Right lobe of liver (tissue), 6 donors: ENCODE measurements at regions not wholly inside any gene's neighbourhood (a gene's known extent, or its start where the extent isn't known, plus 50 kb on each side); places are given as distances from the start of the nearest gene placed in this dataset.

ENCODE experiments used
- ATAC-seq, 4 donors: fragments of 200-7000 bp; cut with Tn5 transposase; one replicate each; pipeline ENCODE4 v1.9.1; 2020; ENCODE audit warnings: mild to moderate bottlenecking in 4 of 4, moderate library complexity in 4 of 4
- DNase-seq, 3 donors: peaks; one replicate each; pipeline ENCODE4 v3.0.0-alpha.2; 2020
- H3K27ac ChIP-seq, 3 donors: fragments of 200-600 bp; one replicate each; pipeline ENCODE4 v1.8.0; 2022
- H3K27me3 ChIP-seq, 2 donors: fragments of 200-600 bp; one replicate each; pipeline ENCODE4 v1.8.0; 2022
- H3K36me3 ChIP-seq, 4 donors: fragments of 200-600 bp; sonication (generic) in 1 of 4; one replicate each; pipeline versions ENCODE4 v1.5.1 to v1.8.0; 2017 to 2022; ENCODE audit warnings: control low read depth in 1 of 4
- H3K4me1 ChIP-seq, 4 donors: fragments of 200-600 bp; sonication (generic) in 1 of 4; one replicate each; pipeline versions ENCODE4 v1.5.1 to v1.8.0; 2017 to 2022; ENCODE audit warnings: control low read depth in 1 of 4
- H3K4me3 ChIP-seq, 3 donors: fragments of 200-600 bp; one replicate each; pipeline ENCODE4 v1.8.0; 2022
- H3K9me3 ChIP-seq, 4 donors: fragments of 200-600 bp; sonication (generic) in 1 of 4; one replicate each; pipeline versions ENCODE4 v1.5.1 to v1.8.0; 2017 to 2022; ENCODE audit warnings: control low read depth in 1 of 4
- POLR2A ChIP-seq: fragments of 450-650 bp; IDR thresholded peaks from one replicate; pipeline ENCODE4 v1.6.1; 2017; ENCODE audit warnings: antibody characterized with exemption, mild to moderate bottlenecking
- WGBS: methylation state at CpG from one replicate; pipeline ENCODE4 v1.1.6; 2018; ENCODE audit warnings: low coverage, low lambda C conversion rate; ENCODE audit not compliant: insufficient coverage; ENCODE audit errors: missing lambda C conversion rate; 5-methylcytosine and 5-hydroxymethylcytosine counted together
- intact Hi-C, 2 donors: fragments of 100-400 bp; cut with DNase I; formaldehyde crosslinking; loops; one replicate each; pipeline versions ENCODE4 v1.11.2 to v1.14.1; 2022
- TF ChIP-seq, protein P1 (sequence below), 4 donors: fragments of 200-600 bp in 3 of 4; fragments of 450-650 bp in 1 of 4; IDR thresholded peaks; one replicate each; pipeline versions ENCODE4 v1.5.1 to v1.8.0; 2016 to 2022; ENCODE audit warnings: antibody characterized with exemption in 4 of 4, mild to moderate bottlenecking in 2 of 4
- donor health status: DM: no; HTN: yes; CAD: no.
- donor health status: DM: no; HTN: no; CAD: no.
- donor health status: DM: no; HTN: no; CAD: no.
- donor health status: DM: no; HTN: yes; CAD: no.
- donor health status: DM: no; HTN: yes; CAD: no.

DNA sequence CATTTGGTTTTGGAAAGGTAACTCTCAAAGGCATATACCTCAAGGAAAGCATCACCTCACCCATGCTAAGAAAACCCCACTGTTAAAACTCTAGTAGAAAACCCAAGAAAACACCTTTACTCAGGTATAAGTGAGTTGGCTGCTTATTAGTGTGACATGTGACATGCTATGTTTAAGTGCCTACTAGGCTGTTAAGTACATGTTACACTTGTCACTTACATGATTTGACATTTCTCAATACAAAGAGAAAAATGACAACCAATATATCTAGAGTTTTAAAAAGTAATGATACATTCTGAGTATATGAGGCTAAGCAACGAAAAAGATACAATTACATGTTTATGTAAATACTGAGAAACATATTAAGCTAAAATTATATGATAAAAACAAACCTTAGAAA, 1548.3 kb upstream of the TENM3 start:
- intact Hi-C loops = no loop called here
- H3K9me3 ChIP-seq = no peaks in the 10 kb centered on the region
- WGBS = 16% methylated on average over 1 of the region's 1 CpG

DNA sequence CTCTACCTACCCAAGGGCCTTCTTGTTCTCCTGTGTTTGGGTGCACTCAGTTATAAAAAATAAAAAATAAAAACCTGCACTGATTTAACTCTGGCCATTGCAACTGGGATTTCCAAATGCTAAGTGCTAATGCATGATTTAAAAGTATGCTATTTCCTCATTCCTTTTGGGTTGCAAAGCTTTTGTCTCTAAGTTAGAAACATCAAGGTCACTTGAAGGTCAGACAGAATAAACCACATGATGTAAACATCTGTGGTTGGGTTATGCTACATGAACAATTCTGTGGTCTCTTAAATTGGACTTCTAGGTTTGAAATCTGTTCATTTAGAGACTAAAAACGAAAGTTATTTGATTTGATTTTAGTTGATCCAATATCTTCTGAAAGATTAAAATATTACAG, 1547.4 kb upstream of the TENM3 start:
- no peak for TF ChIP-seq POLR2A
- TF ChIP-seq, protein P1, sequence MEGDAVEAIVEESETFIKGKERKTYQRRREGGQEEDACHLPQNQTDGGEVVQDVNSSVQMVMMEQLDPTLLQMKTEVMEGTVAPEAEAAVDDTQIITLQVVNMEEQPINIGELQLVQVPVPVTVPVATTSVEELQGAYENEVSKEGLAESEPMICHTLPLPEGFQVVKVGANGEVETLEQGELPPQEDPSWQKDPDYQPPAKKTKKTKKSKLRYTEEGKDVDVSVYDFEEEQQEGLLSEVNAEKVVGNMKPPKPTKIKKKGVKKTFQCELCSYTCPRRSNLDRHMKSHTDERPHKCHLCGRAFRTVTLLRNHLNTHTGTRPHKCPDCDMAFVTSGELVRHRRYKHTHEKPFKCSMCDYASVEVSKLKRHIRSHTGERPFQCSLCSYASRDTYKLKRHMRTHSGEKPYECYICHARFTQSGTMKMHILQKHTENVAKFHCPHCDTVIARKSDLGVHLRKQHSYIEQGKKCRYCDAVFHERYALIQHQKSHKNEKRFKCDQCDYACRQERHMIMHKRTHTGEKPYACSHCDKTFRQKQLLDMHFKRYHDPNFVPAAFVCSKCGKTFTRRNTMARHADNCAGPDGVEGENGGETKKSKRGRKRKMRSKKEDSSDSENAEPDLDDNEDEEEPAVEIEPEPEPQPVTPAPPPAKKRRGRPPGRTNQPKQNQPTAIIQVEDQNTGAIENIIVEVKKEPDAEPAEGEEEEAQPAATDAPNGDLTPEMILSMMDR (IDR thresholded peaks at IDR 0.05) = no peak
- Histone ChIP-seq H3K4me3 (no peak overlapping the region), H3K27ac (no peak overlapping the region), H3K4me1 (no peaks in the 10 kb centered on the region), H3K36me3 (no peaks in the 10 kb centered on the region), H3K9me3 (no peaks in the 10 kb centered on the region), H3K27me3 (no peaks in the 10 kb centered on the region)
- DNase-seq (no peak), ATAC-seq (no peak)
- intact Hi-C loops = no loop called here
- 12% methylated on average over 1 of the region's 1 CpG for WGBS

More for the DNA sequence above, 1548.3 kb upstream of the TENM3 start:
- Histone ChIP-seq H3K4me3 (no peak overlapping the region), H3K27me3 (no peaks in the 10 kb centered on the region), H3K36me3 (no peaks in the 10 kb centered on the region), H3K4me1 (no peaks in the 10 kb centered on the region), H3K27ac (no peak overlapping the region)
- no peak for ATAC-seq
- no peak for TF ChIP-seq POLR2A
- DNase-seq = no peak

DNA sequence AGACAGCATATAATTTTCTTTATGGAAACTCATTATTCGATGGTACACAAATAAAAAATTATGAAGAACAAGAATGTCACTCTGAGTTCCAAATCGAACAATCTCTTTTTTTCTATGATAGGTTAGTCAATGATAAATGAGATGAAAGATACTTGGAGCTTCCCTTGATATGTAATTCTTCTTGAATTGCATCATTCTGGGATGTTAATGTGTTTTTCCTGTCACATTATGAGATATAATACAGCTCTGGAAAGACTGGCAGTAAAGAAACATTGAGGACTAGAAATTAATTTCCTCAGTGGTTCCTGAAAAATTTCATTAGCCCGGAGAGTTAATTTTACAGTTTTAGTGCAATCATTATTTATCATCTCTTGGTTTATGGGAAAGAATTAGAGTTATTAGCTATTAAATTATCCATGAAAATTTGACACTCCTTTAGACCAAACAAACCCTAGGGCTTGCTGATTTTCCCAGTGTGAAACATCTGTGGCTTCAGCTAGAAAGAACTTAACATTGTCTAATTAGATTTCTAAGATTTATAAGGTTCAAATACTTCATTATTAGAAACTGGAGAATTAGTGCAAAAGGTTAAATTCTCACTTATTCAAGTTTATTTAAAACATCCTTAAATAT, 1546.6 kb upstream of the TENM3 start:
- WGBS = 39% methylated on average over 3 of the region's 3 CpGs

DNA sequence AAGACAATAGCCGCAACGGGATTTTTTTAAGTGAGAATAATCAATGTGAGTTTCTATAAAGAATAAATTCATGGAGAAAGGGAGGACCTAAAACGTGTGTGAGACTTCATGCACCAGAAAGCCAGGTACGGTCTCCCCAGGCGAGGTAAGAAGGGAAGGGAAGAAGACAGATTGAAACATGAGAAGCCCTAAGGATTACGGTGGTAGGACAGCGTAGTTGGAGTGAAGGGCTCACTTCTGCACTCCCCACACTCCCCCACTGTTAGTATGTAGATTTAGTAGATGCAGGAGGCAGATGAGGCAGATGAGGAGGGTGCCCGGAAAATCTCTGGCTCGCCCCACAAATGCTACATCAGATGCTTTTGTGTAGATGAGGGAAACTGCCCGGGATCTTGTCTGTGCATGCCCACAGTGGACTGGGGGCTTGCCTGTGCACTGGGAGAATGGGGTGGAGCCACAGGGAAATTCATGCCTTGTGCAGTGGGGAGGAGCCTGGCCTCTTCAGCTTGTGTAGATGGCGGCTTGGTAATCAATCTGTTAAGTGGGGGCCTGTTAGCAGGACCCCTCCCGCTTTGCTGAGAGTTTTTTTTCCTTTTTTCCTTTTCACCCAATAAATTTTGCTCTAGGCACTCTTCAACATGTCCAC, 1544.5 kb upstream of the TENM3 start:
- H3K27me3 ChIP-seq = no peaks in the 10 kb centered on the region
- no peak for ATAC-seq
- H3K9me3 ChIP-seq = no peaks in the 10 kb centered on the region
- no peak for TF ChIP-seq POLR2A
- TF ChIP-seq, protein P1 (IDR thresholded peaks at IDR 0.05) = no peak
- intact Hi-C loops = no loop called here
- H3K27ac ChIP-seq = no peak overlapping the region
- 64% methylated on average over 10 of the region's 12 CpGs for WGBS
- no peaks in the 10 kb centered on the region for H3K36me3 ChIP-seq
- no peaks in the 10 kb centered on the region for H3K4me1 ChIP-seq
- no peak overlapping the region for H3K4me3 ChIP-seq
- no peak for DNase-seq

More for the DNA sequence above, 1546.6 kb upstream of the TENM3 start:
- intact Hi-C loops = no loop called here
- Histone ChIP-seq H3K4me3 (no peak overlapping the region), H3K4me1 (no peaks in the 10 kb centered on the region), H3K9me3 (no peaks in the 10 kb centered on the region), H3K27me3 (no peaks in the 10 kb centered on the region), H3K27ac (no peak overlapping the region), H3K36me3 (no peaks in the 10 kb centered on the region)
- DNase-seq (no peak), ATAC-seq (no peak)
- TF ChIP-seq POLR2A = no peak
- TF ChIP-seq, protein P1 (IDR thresholded peaks at IDR 0.05) = no peak

DNA sequence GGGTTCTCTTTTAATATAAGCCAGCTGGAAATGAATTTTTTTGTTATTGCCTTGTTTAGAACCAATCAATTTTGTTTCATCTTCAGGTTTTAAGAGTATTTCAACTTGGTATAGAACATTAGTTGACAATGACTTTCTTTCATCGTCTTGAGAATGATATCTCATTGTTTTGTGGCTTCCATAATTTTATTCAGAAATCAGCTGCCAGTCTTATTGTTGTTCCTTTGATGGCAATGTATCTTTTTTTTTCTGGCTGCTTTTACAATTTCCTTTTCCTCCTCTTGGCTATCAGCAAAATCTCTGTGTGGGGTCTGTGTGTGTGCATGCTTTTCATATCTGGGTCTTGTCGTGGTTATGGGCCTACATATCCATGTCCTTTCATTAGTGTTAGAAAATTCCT, 1536.4 kb upstream of the TENM3 start:
- Histone ChIP-seq H3K27me3 (no peaks in the 10 kb centered on the region), H3K4me3 (no peak overlapping the region), H3K27ac (no peak overlapping the region), H3K9me3 (no peaks in the 10 kb centered on the region), H3K4me1 (no peaks in the 10 kb centered on the region), H3K36me3 (no peaks in the 10 kb centered on the region)
- ATAC-seq (no peak), DNase-seq (no peak)
- 26% methylated on average over 2 of the region's 2 CpGs for WGBS
- intact Hi-C loops = no loop called here
- TF ChIP-seq, protein P1 (IDR thresholded peaks at IDR 0.05) = no peak
- TF ChIP-seq POLR2A = no peak
